ENCODE measurements at regions not wholly inside any gene's neighbourhood (a gene's known extent, or its start where the extent isn't known, plus 50 kb on each side); places are given as distances from the start of the nearest gene placed in this dataset.

- Histone ChIP-seq H3K4me3 (ENCODE audit: low read depth, low read length) (no peak overlapping the region), H3K27me3 (ENCODE audit: insufficient read depth, low read length) (no peaks in the 10 kb centered on the region), H3K79me2 (ENCODE audit: control insufficient read depth, insufficient read depth, low read length, unreplicated experiment) (no peaks in the 10 kb centered on the region), H3K36me3 (ENCODE audit: insufficient read depth, low read length) (no peaks in the 10 kb centered on the region), H3K4me1 (ENCODE audit: control insufficient read depth, insufficient read depth, low read length, unreplicated experiment) (no peaks in the 10 kb centered on the region), H3K27ac (ENCODE audit: low read depth, low read length) (no peak overlapping the region), H2AFZ (ENCODE audit: low read length, unreplicated experiment) (no peak overlapping the region)
Measured at GRCh38 chr13:73610799-73611592, 523.2 kb downstream of the KLF12 start.

DNA sequence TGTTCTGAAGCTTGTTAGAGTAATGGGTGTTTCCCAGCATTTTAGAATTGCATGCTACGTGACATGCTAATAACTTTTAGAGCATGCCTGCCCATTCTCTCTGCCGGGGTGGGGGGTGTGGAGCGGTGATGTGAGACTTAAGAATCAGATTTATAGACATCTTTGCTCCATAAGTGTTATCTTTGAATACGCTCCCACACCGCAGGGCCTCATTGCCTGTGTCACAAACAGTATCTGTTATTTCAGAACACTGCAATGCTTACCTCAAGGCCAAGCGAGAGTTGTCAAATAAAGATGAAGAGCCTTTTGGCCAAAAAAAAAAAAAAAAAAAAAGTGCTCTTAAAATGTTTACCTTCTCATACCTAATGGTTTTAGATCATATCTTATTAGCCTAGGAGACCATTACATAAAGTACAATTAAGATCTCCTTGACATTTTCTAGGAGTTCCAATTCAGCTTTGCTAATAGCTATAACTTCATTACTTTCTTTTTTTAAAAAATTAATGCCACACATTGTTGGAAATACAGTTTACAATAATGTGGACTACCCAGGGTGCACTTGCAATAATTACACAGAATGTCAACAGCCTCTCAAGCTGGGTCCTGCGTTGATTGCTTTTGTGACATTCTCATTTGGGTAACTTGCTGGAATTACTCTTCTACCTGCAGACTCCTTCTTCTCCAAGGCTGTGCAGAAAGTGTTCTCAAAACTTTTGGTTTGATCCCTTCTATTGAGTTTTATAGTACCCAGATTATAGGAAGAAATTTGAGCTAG, 525.3 kb downstream of the KLF12 start:
- Histone ChIP-seq H3K4me3 (ENCODE audit: low read depth, low read length) (no peak overlapping the region), H3K27ac (ENCODE audit: low read depth, low read length) (no peak overlapping the region), H3K27me3 (ENCODE audit: insufficient read depth, low read length) (no peaks in the 10 kb centered on the region), H3K79me2 (ENCODE audit: control insufficient read depth, insufficient read depth, low read length, unreplicated experiment) (no peaks in the 10 kb centered on the region), H3K4me1 (ENCODE audit: control insufficient read depth, insufficient read depth, low read length, unreplicated experiment) (no peaks in the 10 kb centered on the region), H2AFZ (ENCODE audit: low read length, unreplicated experiment) (no peak overlapping the region), H3K36me3 (ENCODE audit: insufficient read depth, low read length) (no peaks in the 10 kb centered on the region)

DNA sequence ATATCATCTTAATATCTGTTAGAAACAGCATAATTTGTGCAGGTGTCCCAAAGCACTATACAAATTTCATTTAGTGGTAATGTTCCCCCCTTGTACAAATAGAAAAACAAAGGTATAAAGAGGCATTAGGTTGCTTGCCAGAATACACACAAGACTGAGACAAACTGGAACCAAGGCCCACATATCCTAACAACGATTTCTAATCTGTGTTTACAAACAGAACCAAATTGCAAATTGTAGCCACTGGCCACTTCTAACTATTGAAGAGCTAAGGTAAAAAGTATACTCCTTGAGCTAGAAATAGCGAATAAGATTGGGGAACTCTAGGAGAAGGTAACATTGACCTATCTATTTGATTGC, 526.1 kb downstream of the KLF12 start:
- no peak overlapping the region for H2AFZ ChIP-seq (ENCODE audit: low read length, unreplicated experiment)
- no peak overlapping the region for H3K27ac ChIP-seq (ENCODE audit: low read depth, low read length)
- no peaks in the 10 kb centered on the region for H3K4me1 ChIP-seq (ENCODE audit: control insufficient read depth, insufficient read depth, low read length, unreplicated experiment)
- no peaks in the 10 kb centered on the region for H3K79me2 ChIP-seq (ENCODE audit: control insufficient read depth, insufficient read depth, low read length, unreplicated experiment)
- H3K4me3 ChIP-seq (ENCODE audit: low read depth, low read length) = no peak overlapping the region
- H3K27me3 ChIP-seq (ENCODE audit: insufficient read depth, low read length) = no peaks in the 10 kb centered on the region
- no peaks in the 10 kb centered on the region for H3K36me3 ChIP-seq (ENCODE audit: insufficient read depth, low read length)

- no peak overlapping the region for H2AFZ ChIP-seq (ENCODE audit: low read length, unreplicated experiment)
- no peak overlapping the region for H3K4me3 ChIP-seq (ENCODE audit: low read depth, low read length)
- H3K27me3 ChIP-seq (ENCODE audit: insufficient read depth, low read length) = no peaks in the 10 kb centered on the region
- no peaks in the 10 kb centered on the region for H3K79me2 ChIP-seq (ENCODE audit: control insufficient read depth, insufficient read depth, low read length, unreplicated experiment)
- H3K36me3 ChIP-seq (ENCODE audit: insufficient read depth, low read length) = no peaks in the 10 kb centered on the region
- H3K4me1 ChIP-seq (ENCODE audit: control insufficient read depth, insufficient read depth, low read length, unreplicated experiment) = no peaks in the 10 kb centered on the region
- no peak overlapping the region for H3K27ac ChIP-seq (ENCODE audit: low read depth, low read length)
Measured at GRCh38 chr13:73607489-73608156, 526.6 kb downstream of the KLF12 start.

GRCh38 chr13:73603646-73604045, 530.6 kb downstream of the KLF12 start:
- Histone ChIP-seq H2AFZ (ENCODE audit: low read length, unreplicated experiment) (no peak overlapping the region), H3K4me3 (ENCODE audit: low read depth, low read length) (no peak overlapping the region), H3K79me2 (ENCODE audit: control insufficient read depth, insufficient read depth, low read length, unreplicated experiment) (no peaks in the 10 kb centered on the region), H3K27ac (ENCODE audit: low read depth, low read length) (no peak overlapping the region), H3K27me3 (ENCODE audit: insufficient read depth, low read length) (no peaks in the 10 kb centered on the region), H3K4me1 (ENCODE audit: control insufficient read depth, insufficient read depth, low read length, unreplicated experiment) (peaks cover 6% of the 10 kb centered on the region), H3K36me3 (ENCODE audit: insufficient read depth, low read length) (no peaks in the 10 kb centered on the region)

DNA sequence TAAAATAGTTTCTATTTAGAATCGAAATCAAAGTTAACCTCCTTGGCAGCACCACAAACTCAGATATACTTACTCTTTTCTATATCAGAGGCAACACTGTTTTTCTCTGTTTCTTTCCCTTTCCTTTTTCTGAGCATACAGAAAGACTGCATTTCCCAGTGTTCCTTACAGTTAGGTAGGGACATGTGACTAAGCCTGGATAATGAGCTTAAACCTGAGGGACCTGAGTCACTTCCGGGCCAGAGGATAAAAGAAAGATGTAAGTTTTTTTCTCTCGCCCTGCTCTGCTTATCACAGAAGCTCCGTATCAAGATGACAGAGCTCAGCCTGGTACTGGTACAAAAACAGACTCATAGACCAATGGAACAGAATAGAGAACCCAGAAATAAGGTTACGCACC, 531.9 kb downstream of the KLF12 start:
- Histone ChIP-seq H2AFZ (ENCODE audit: low read length, unreplicated experiment) (no peak overlapping the region), H3K4me1 (ENCODE audit: control insufficient read depth, insufficient read depth, low read length, unreplicated experiment) (peaks cover 18% of the 10 kb centered on the region)

DNA sequence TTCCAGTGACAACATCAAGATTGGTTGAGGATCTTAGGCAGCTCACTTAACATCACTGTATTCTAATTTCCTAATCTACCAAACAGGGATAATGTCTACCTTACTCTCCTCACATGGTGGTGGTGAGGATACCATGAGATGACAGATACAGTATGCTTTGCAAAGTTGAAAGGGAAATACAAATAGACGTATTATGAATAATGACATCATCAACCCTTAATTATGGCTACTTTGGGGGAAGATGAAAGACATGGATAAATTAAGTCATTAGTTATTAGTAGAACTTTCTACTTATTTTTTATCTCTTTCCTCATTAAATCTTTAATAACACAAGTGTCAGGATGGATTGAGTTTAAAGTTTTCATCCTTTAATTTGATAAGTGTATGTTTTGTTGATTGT, 532.5 kb downstream of the KLF12 start:
- H3K4me1 ChIP-seq (ENCODE audit: control insufficient read depth, insufficient read depth, low read length, unreplicated experiment) = peaks cover 18% of the 10 kb centered on the region
- no peaks in the 10 kb centered on the region for H3K27me3 ChIP-seq (ENCODE audit: insufficient read depth, low read length)
- no peaks in the 10 kb centered on the region for H3K36me3 ChIP-seq (ENCODE audit: insufficient read depth, low read length)
- H3K79me2 ChIP-seq (ENCODE audit: control insufficient read depth, insufficient read depth, low read length, unreplicated experiment) = no peaks in the 10 kb centered on the region
- H2AFZ ChIP-seq (ENCODE audit: low read length, unreplicated experiment) = no peak overlapping the region
- H3K27ac ChIP-seq (ENCODE audit: low read depth, low read length) = no peak overlapping the region
- no peak overlapping the region for H3K4me3 ChIP-seq (ENCODE audit: low read depth, low read length)

More for the DNA sequence above, 531.9 kb downstream of the KLF12 start:
- no peak overlapping the region for H3K4me3 ChIP-seq (ENCODE audit: low read depth, low read length)
- H3K36me3 ChIP-seq (ENCODE audit: insufficient read depth, low read length) = no peaks in the 10 kb centered on the region
- no peaks in the 10 kb centered on the region for H3K79me2 ChIP-seq (ENCODE audit: control insufficient read depth, insufficient read depth, low read length, unreplicated experiment)
- H3K27ac ChIP-seq (ENCODE audit: low read depth, low read length) = no peak overlapping the region
- H3K27me3 ChIP-seq (ENCODE audit: insufficient read depth, low read length) = no peaks in the 10 kb centered on the region

DNA sequence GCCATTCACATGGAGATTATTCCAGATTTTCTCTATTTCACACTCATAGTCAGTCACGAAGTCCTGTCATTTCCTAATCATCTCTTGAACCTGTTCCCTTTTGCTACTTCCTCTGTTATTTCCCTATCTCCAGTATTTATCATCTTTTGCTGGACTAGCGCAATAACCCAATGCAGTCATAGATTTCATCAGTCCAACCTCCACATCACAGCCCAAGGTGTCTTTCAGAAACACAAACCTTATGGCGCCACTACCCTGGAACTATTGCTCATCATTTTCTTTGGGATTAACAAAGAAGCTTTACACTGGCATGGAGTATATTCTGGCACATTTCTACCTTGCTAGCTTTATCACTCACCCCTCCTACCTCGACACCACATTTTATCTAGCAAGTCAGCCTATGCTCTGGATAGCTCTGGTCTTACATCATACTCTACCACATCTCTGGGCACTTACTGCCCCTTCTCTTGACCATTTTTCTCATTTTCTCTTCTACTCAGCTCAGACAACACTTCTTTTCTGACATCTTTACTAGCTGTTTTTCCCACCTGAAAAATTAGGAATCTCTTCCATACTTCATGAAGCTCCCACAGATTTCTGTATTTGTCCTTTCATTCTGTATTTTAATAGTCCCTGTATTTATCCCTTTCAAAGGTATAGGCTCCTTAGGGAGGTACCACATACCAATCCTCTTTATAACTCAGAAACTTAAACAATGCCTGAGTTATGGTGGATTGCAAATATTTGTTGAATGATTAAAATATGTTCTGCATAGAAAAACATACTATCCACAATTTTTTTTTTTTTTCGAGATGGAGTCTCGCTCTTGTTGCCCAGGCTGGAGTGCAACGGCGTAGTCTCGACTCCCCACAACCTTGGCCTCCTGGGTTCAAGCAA, 534.7 kb downstream of the KLF12 start:
- H3K36me3 ChIP-seq (ENCODE audit: insufficient read depth, low read length) = no peaks in the 10 kb centered on the region
- H3K27me3 ChIP-seq (ENCODE audit: insufficient read depth, low read length) = no peaks in the 10 kb centered on the region
- H3K4me3 ChIP-seq (ENCODE audit: low read depth, low read length) = no peak overlapping the region
- no peak overlapping the region for H2AFZ ChIP-seq (ENCODE audit: low read length, unreplicated experiment)
- H3K79me2 ChIP-seq (ENCODE audit: control insufficient read depth, insufficient read depth, low read length, unreplicated experiment) = no peaks in the 10 kb centered on the region
- H3K4me1 ChIP-seq (ENCODE audit: control insufficient read depth, insufficient read depth, low read length, unreplicated experiment) = peaks cover 18% of the 10 kb centered on the region
- H3K27ac ChIP-seq (ENCODE audit: low read depth, low read length) = peak overlapping the region; percentile 70

- Histone ChIP-seq H3K27me3 (ENCODE audit: insufficient read depth, low read length) (no peaks in the 10 kb centered on the region), H3K36me3 (ENCODE audit: insufficient read depth, low read length) (no peaks in the 10 kb centered on the region), H3K4me1 (ENCODE audit: control insufficient read depth, insufficient read depth, low read length, unreplicated experiment) (peaks cover 18% of the 10 kb centered on the region), H3K27ac (ENCODE audit: low read depth, low read length) (peak overlapping the region; percentile 70), H3K4me3 (ENCODE audit: low read depth, low read length) (no peak overlapping the region), H2AFZ (ENCODE audit: low read length, unreplicated experiment) (no peak overlapping the region), H3K79me2 (ENCODE audit: control insufficient read depth, insufficient read depth, low read length, unreplicated experiment) (no peaks in the 10 kb centered on the region)
Measured at GRCh38 chr13:73598020-73598712, 536.0 kb downstream of the KLF12 start.

DNA sequence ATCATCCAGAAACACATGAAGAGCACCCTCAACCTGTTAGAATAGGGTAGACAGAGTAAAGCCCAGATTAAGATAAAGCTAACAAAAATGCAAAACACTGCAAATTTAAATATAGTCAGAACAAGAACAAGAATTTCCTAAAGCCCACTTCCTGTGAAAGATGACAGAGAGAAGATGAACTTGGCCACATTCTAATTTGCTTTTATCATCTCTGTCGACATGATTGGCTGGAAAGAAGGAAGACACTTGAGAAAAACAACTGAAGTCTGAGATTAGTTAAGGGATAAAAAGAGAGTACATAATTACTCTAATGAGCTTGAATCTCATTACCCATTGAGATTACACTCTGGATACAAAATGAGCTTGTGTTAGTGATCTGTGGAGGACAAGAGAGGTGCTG, 537.6 kb downstream of the KLF5 start:
- no peaks in the 10 kb centered on the region for H3K36me3 ChIP-seq (ENCODE audit: insufficient read depth, low read length)
- H3K4me3 ChIP-seq (ENCODE audit: low read depth, low read length) = no peak overlapping the region
- no peak overlapping the region for H3K27ac ChIP-seq (ENCODE audit: low read depth, low read length)
- H3K27me3 ChIP-seq (ENCODE audit: insufficient read depth, low read length) = no peaks in the 10 kb centered on the region
- H3K79me2 ChIP-seq (ENCODE audit: control insufficient read depth, insufficient read depth, low read length, unreplicated experiment) = no peaks in the 10 kb centered on the region
- no peak overlapping the region for H2AFZ ChIP-seq (ENCODE audit: low read length, unreplicated experiment)
- peaks cover 18% of the 10 kb centered on the region for H3K4me1 ChIP-seq (ENCODE audit: control insufficient read depth, insufficient read depth, low read length, unreplicated experiment)
